Peyer's patch (tissue), 4 donors: ENCODE measurements at regions not wholly inside any gene's neighbourhood (a gene's known extent, or its start where the extent isn't known, plus 50 kb on each side); places are given as distances from the start of the nearest gene placed in this dataset.

Experiments
- DNase-seq, 3 donors: peaks; one replicate each; pipeline ENCODE4 v3.0.0-alpha.2; 2017 to 2019
- H3K27ac ChIP-seq, 4 donors: fragments of 200-600 bp; sonication (generic); one replicate each; pipeline ENCODE4 v1.5.1; 2016 to 2019
- H3K27me3 ChIP-seq, 2 donors: fragments of 200-600 bp; sonication (generic); one replicate each; pipeline ENCODE4 v1.5.1; 2019
- H3K36me3 ChIP-seq, 3 donors: fragments of 200-600 bp; sonication (generic); one replicate each; pipeline ENCODE4 v1.5.1; 2016 to 2019
- H3K4me1 ChIP-seq, 4 donors: fragments of 200-600 bp; sonication (generic); one replicate each; pipeline ENCODE4 v1.5.1; 2016 to 2019
- H3K4me3 ChIP-seq, 4 donors: fragments of 200-600 bp; sonication (generic); 1 replicate in 3 of 4; 2 replicates in 1 of 4; pipeline ENCODE4 v1.5.1; 2016 to 2019; ENCODE audit warnings: mild to moderate bottlenecking in 1 of 4
- H3K9me3 ChIP-seq, 4 donors: fragments of 200-600 bp; sonication (generic); one replicate each; pipeline ENCODE4 v1.5.1; 2016 to 2019; ENCODE audit warnings: mild to moderate bottlenecking in 1 of 4
- CTCF ChIP-seq, 6 experiments: fragments of 450-650 bp in 4 of 6; fragments of 200-600 bp in 2 of 6; sonication (generic) in 1 of 6; IDR thresholded peaks; one replicate each; pipeline ENCODE4 v1.5.1; 2017 to 2019; ENCODE audit warnings: antibody characterized with exemption in 6 of 6, mild to moderate bottlenecking in 3 of 6, moderate library complexity in 1 of 6
- POLR2A ChIP-seq, 2 donors: fragments of 450-650 bp; IDR thresholded peaks; one replicate each; pipeline ENCODE4 v1.5.1; 2017; ENCODE audit warnings: antibody characterized with exemption in 2 of 2, mild to moderate bottlenecking in 2 of 2, moderate library complexity in 2 of 2

- Histone ChIP-seq H3K27ac (no peak overlapping the region), H3K4me1 (peaks cover 0 to 9% (median 2%) of the 10 kb centered on the region in 4 donors), H3K27me3 (no peaks in the 10 kb centered on the region), H3K9me3 (no peaks in the 10 kb centered on the region), H3K4me3 (no peak overlapping the region), H3K36me3 (no peaks in the 10 kb centered on the region)
- DNase-seq, result no peak
- TF ChIP-seq POLR2A (IDR thresholded peaks at IDR 0.05) (no peak), CTCF (IDR thresholded peaks at IDR 0.05) (no peak)
These were observed 109.3 kb upstream of the BMP2K start for GRCh38 chr4:78666830-78667258.

GRCh38 chr4:78667325-78667724, 108.8 kb upstream of the BMP2K start:
- no peaks in the 10 kb centered on the region for H3K36me3 ChIP-seq
- DNase-seq, result no peak
- peak overlapping the region in 1 of 4 donors; percentile 14 for H3K27ac ChIP-seq
- no peaks in the 10 kb centered on the region for H3K9me3 ChIP-seq
- H3K27me3 ChIP-seq, result no peaks in the 10 kb centered on the region
- H3K4me1 ChIP-seq, result peaks cover 0 to 10% (median 0%) of the 10 kb centered on the region in 4 donors
- TF ChIP-seq CTCF (IDR thresholded peaks at IDR 0.05), result no peak
- TF ChIP-seq POLR2A (IDR thresholded peaks at IDR 0.05), result no peak
- no peak overlapping the region for H3K4me3 ChIP-seq

GRCh38 chr4:78667764-78668163, 108.4 kb upstream of the BMP2K start:
- TF ChIP-seq CTCF (IDR thresholded peaks at IDR 0.05) (no peak), POLR2A (IDR thresholded peaks at IDR 0.05) (no peak)
- H3K4me3 ChIP-seq, result no peak overlapping the region
- DNase-seq, result no peak

GRCh38 chr4:78669453-78669852, 106.7 kb upstream of the BMP2K start:
- H3K4me1 ChIP-seq, result peaks cover 0 to 6% (median 0%) of the 10 kb centered on the region in 4 donors
- H3K27ac ChIP-seq, result no peak overlapping the region
- no peaks in the 10 kb centered on the region for H3K27me3 ChIP-seq
- no peak for DNase-seq
- no peaks in the 10 kb centered on the region for H3K36me3 ChIP-seq
- TF ChIP-seq POLR2A (IDR thresholded peaks at IDR 0.05) (no peak), CTCF (IDR thresholded peaks at IDR 0.05) (peak in 4 of 6 experiments; percentile 4 to 27 (median 10))
- H3K9me3 ChIP-seq, result no peaks in the 10 kb centered on the region
- H3K4me3 ChIP-seq, result no peak overlapping the region

More at GRCh38 chr4:78667764-78668163, 108.4 kb upstream of the BMP2K start:
- peaks cover 0 to 9% (median 0%) of the 10 kb centered on the region in 4 donors for H3K4me1 ChIP-seq
- H3K36me3 ChIP-seq, result no peaks in the 10 kb centered on the region
- H3K9me3 ChIP-seq, result no peaks in the 10 kb centered on the region
- H3K27me3 ChIP-seq, result no peaks in the 10 kb centered on the region
- H3K27ac ChIP-seq, result peak overlapping the region in 1 of 4 donors; percentile 14

GRCh38 chr4:78671903-78672815, 104.0 kb upstream of the BMP2K start:
- peaks cover 0 to 6% (median 0%) of the 10 kb centered on the region in 4 donors for H3K4me1 ChIP-seq
- H3K27ac ChIP-seq, result no peak overlapping the region
- DNase-seq, result no peak
- no peaks in the 10 kb centered on the region for H3K9me3 ChIP-seq
- TF ChIP-seq CTCF (IDR thresholded peaks at IDR 0.05) (no peak), POLR2A (IDR thresholded peaks at IDR 0.05) (no peak)
- no peaks in the 10 kb centered on the region for H3K36me3 ChIP-seq
- H3K4me3 ChIP-seq, result no peak overlapping the region
- H3K27me3 ChIP-seq, result no peaks in the 10 kb centered on the region
